GM10248 (cell line): ENCODE measurements at regions not wholly inside any gene's neighbourhood (a gene's known extent, or its start where the extent isn't known, plus 50 kb on each side); places are given as distances from the start of the nearest gene placed in this dataset.

ENCODE experiments used
- CTCF ChIA-PET: fragments of 300-600 bp; sonication (Branson Sonifier 250); formaldehyde crosslinking; extraction: SDS; loops from one replicate; lab custom pipeline; 2021; ENCODE audit warnings: antibody characterized with exemption; lab: Yijun Ruan, JAX
- POLR2A ChIA-PET: fragments of 350-650 bp; sonication (Branson Sonifier 250); formaldehyde crosslinking; extraction: SDS; loops from one replicate; lab custom pipeline; 2020; ENCODE audit warnings: antibody characterized with exemption; lab: Yijun Ruan, JAX
- DNase-seq: peaks from one replicate; pipeline ENCODE4 v3.0.0; 2012; ENCODE audit errors: extremely low spot score
- TF ChIP-seq, protein P1 (sequence below): IDR thresholded peaks from 2 replicates; pipeline ENCODE4 v1.5.1; 2012; ENCODE audit warnings: mild to moderate bottlenecking, low read depth; ENCODE audit errors: extremely low read depth, missing control alignments, control extremely low read depth

DNA sequence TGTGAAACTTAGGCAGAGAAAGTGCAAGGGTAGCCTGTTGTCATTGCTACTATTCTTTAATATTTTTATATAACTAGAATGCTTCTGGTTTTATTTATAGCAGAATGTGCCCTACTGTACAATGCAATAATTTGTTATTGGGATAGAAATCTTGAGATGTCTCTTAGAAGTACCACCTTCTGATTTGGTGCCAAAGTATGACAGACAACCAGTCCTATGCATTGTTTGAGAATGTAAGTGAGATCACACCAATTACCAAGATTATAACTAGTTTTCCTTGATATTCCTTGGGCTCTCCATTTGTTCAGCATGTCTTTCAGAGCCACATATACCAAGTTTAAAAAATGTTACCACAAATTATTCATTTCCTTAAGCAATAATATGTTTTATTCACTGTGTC, 399.7 kb downstream of the CPS1 start:
- TF ChIP-seq, protein P1, sequence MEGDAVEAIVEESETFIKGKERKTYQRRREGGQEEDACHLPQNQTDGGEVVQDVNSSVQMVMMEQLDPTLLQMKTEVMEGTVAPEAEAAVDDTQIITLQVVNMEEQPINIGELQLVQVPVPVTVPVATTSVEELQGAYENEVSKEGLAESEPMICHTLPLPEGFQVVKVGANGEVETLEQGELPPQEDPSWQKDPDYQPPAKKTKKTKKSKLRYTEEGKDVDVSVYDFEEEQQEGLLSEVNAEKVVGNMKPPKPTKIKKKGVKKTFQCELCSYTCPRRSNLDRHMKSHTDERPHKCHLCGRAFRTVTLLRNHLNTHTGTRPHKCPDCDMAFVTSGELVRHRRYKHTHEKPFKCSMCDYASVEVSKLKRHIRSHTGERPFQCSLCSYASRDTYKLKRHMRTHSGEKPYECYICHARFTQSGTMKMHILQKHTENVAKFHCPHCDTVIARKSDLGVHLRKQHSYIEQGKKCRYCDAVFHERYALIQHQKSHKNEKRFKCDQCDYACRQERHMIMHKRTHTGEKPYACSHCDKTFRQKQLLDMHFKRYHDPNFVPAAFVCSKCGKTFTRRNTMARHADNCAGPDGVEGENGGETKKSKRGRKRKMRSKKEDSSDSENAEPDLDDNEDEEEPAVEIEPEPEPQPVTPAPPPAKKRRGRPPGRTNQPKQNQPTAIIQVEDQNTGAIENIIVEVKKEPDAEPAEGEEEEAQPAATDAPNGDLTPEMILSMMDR, result no peak
- ChIA-PET CTCF (no interaction called here), POLR2A (no interaction called here)
- no peak for DNase-seq

DNA sequence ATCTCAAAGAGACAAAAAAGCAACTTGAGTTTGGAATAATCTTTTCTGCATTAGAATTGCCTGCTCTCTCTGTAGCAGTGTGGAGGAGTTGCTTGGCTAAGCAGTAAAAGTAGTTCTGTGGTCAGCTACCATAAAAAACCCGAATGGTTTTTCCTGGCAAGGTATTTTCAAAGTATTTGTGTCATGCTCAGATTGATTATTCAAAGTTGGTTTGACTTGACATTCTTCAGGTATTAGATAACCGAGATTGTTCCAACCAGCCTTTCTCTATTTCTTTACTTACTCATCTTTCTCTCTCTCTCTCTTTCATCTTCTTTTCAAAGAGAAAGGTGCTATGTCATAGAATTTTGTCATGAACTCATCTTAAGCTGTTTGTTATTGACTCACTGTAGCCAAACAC, 404.9 kb downstream of the CPS1 start:
- DNase-seq, result no peak
- ChIA-PET POLR2A (no interaction called here), CTCF (interaction anchor here (1.5 kb wide), 1 partner anchor 16 kb away, joined by 5 read pairs; no protein-coding TSS in a partner anchor)
- TF ChIP-seq, protein P1, result no peak

DNA sequence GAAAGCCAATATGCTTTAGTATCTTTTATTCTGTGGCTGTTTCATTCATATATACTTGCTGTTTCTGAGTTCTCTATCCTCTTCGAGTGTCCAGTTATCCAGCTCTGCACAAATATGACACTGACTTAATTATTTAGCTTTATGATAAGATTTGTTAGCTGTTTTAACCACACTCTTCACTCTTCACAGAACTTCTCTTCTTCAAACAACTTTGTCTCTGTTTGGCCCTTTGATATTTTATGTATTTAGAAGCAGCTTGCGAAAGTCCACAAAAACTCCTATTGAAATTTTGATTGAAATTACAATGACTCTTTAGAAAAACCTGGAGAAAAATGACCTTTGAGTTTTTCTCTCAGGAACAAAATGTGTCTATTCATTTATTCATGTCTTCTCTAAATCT, 407.0 kb downstream of the CPS1 start:
- TF ChIP-seq, protein P1, result no peak
- CTCF ChIA-PET, result interaction anchor here (0.7 kb wide), 1 partner anchor 178 kb away, joined by 3 read pairs; no protein-coding TSS in a partner anchor
- POLR2A ChIA-PET, result no interaction called here
- DNase-seq, result no peak

DNA sequence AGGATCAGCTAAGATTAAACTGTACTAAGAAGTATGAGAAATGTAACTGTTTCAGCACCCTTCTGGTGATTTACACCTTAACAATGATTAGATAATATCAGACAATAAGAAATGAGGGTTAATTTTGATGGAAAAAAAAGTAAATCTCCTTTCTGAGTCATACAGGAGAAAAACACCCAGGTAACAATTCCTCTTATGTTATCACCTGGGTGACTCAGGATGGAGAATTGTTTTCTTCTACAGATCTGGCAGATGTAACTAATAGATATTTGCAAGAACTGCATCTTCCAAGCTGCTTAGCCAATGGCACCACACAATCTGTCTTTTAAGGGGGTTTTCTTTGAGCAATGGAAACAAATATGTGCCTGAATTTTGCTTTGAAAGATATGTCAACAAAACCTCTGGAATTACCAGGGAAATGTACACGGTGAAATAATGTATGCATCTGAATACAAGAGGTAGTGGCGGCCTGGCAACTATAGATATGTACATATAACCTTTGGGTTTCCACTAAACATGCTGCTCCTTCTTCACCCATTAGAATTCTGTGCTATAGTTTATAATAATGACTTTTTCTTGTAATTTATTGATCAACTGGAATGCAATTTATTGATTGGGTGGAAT, 407.9 kb downstream of the CPS1 start:
- TF ChIP-seq, protein P1, result no peak
- no peak for DNase-seq
- CTCF ChIA-PET, result no interaction called here
- POLR2A ChIA-PET, result no interaction called here

DNA sequence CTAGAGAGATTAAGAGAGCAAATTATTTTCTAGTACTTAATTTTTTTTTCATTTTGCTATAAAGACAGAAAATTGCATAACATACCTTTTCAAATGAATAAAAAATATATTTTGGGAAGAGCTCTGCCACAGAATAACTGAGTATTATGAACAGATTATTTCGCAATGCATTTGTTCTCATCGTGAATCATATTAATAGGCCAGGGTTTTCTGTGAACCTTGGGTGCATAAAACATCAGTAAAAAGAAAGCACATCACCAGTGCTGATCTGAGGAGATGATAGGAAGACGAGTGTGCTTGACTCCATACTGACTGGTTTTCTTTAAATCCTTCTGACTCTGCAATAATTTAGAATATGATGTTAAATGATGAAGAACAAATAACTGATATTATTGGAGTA, 409.1 kb downstream of the CPS1 start:
- ChIA-PET POLR2A (no interaction called here), CTCF (interaction anchor here (0.8 kb wide), 1 partner anchor 15 kb away, joined by 3 read pairs; no protein-coding TSS in a partner anchor)
- no peak for DNase-seq
- TF ChIP-seq, protein P1, result no peak

DNA sequence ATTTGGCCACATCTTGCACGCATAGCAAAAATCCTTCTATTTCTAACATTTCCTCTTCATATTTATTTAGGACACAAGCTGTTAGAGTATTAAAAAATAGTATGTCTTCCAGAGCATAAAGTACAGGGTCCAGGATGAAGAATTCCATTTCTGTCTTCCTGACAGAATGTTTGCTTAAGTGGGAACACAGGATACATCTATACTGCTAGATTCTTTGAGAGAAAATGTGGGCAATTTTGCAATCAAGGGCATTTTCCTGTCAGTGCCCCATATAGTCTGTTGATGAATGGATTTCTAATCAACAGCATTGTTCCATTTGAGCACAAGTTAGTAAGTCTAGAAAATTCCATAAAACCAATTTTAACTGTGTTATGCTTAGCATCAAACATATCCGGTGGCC, 409.9 kb downstream of the CPS1 start:
- no peak for DNase-seq
- ChIA-PET CTCF (no interaction called here), POLR2A (no interaction called here)
- TF ChIP-seq, protein P1, result no peak
